OCI-LY3 (cell line): ENCODE measurements at regions not wholly inside any gene's neighbourhood (a gene's known extent, or its start where the extent isn't known, plus 50 kb on each side); places are given as distances from the start of the nearest gene placed in this dataset.

Experiments used
- H2AFZ ChIP-seq: fragments of 200-600, 300-600 bp; shearing (Covaris generic); 2 replicates; pipeline ENCODE4 v1.6.0; 2014; ENCODE audit warnings: antibody characterized with exemption, low read depth, low read length
- H3K27ac ChIP-seq: fragments of 200-600, 300-600 bp; sonication (generic); 2 replicates; pipeline ENCODE4 v1.5.1; 2014; ENCODE audit warnings: mild to moderate bottlenecking, low read length, moderate library complexity, mixed read lengths
- H3K27me3 ChIP-seq: fragments of 200-600, 300-600 bp; sonication (generic); 2 replicates; pipeline ENCODE4 v1.6.1; 2014; ENCODE audit warnings: low read depth, low read length, mixed read lengths
- H3K36me3 ChIP-seq: fragments of 200-600, 300-600 bp; sonication (generic); replicated peaks from 2 replicates; pipeline ENCODE3; 2014; ENCODE audit warnings: low read depth, low read length, mixed read lengths
- H3K4me1 ChIP-seq: fragments of 300-600, 200-600 bp; sonication (generic); 2 replicates; pipeline ENCODE4 v1.6.1; 2014; ENCODE audit warnings: low read length, mixed read lengths
- H3K4me2 ChIP-seq: fragments of 200-600, 300-600 bp; sonication (generic); 2 replicates; pipeline ENCODE4 v1.6.1; 2014; ENCODE audit warnings: low read length, mixed read lengths
- H3K4me3 ChIP-seq: fragments of 300-600, 200-600 bp; sonication (generic); 2 replicates; pipeline ENCODE4 v1.5.1; 2014; ENCODE audit warnings: antibody characterized with exemption, mild to moderate bottlenecking, low read length, moderate library complexity
- H3K79me2 ChIP-seq: fragments of 300-600, 200-600 bp; shearing (Covaris generic); 2 replicates; pipeline ENCODE4 v1.6.1; 2014; ENCODE audit warnings: mild to moderate bottlenecking, low read length, mixed read lengths
- H3K9ac ChIP-seq: fragments of 300-600, 200-600 bp; shearing (Covaris generic); 2 replicates; pipeline ENCODE4 v1.6.0; 2014; ENCODE audit warnings: mild to moderate bottlenecking, low read length, moderate library complexity
- H3K9me3 ChIP-seq: fragments of 200-600, 300-600 bp; shearing (Covaris generic); 2 replicates; pipeline ENCODE4 v1.6.1; 2014; ENCODE audit warnings: low read length, mixed read lengths; ENCODE audit not compliant: insufficient read depth
- H4K20me1 ChIP-seq: fragments of 200-600, 300-600 bp; sonication (generic); 2 replicates; pipeline ENCODE4 v1.6.1; 2016; ENCODE audit warnings: low read length, mixed read lengths; ENCODE audit not compliant: insufficient read depth
- EZH2phosphoT487 ChIP-seq: fragments of 200-600 bp; shearing (Covaris generic); IDR thresholded peaks from 2 replicates; pipeline ENCODE4 v1.6.1; 2018; ENCODE audit warnings: antibody characterized with exemption, mixed run types, low read depth
- TF ChIP-seq, protein P1 (sequence below): fragments of 200-600, 300-600 bp; sonication (generic); IDR thresholded peaks from 2 replicates; pipeline ENCODE4 v1.5.1; 2014; ENCODE audit warnings: antibody characterized with exemption, low read length, low read depth

- H3K4me3 ChIP-seq = no peak overlapping the region
- no peak overlapping the region for H3K4me2 ChIP-seq
- H3K27ac ChIP-seq = no peak overlapping the region
- H3K27me3 ChIP-seq = no peaks in the 10 kb centered on the region
- no peaks in the 10 kb centered on the region for H3K79me2 ChIP-seq
- H3K36me3 ChIP-seq = no peaks in the 10 kb centered on the region
- H3K9ac ChIP-seq = no peak overlapping the region
- no peaks in the 10 kb centered on the region for H3K9me3 ChIP-seq
- H3K4me1 ChIP-seq = no peaks in the 10 kb centered on the region
- no peaks in the 10 kb centered on the region for H4K20me1 ChIP-seq
- no peak overlapping the region for H2AFZ ChIP-seq
- no peak for TF ChIP-seq EZH2phosphoT487
- TF ChIP-seq, protein P1, sequence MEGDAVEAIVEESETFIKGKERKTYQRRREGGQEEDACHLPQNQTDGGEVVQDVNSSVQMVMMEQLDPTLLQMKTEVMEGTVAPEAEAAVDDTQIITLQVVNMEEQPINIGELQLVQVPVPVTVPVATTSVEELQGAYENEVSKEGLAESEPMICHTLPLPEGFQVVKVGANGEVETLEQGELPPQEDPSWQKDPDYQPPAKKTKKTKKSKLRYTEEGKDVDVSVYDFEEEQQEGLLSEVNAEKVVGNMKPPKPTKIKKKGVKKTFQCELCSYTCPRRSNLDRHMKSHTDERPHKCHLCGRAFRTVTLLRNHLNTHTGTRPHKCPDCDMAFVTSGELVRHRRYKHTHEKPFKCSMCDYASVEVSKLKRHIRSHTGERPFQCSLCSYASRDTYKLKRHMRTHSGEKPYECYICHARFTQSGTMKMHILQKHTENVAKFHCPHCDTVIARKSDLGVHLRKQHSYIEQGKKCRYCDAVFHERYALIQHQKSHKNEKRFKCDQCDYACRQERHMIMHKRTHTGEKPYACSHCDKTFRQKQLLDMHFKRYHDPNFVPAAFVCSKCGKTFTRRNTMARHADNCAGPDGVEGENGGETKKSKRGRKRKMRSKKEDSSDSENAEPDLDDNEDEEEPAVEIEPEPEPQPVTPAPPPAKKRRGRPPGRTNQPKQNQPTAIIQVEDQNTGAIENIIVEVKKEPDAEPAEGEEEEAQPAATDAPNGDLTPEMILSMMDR = no peak
These were observed 539.7 kb upstream of the CDH11 start for GRCh38 chr16:65661558-65661957.

- Histone ChIP-seq H3K27ac (no peak overlapping the region), H4K20me1 (no peaks in the 10 kb centered on the region), H3K9me3 (no peaks in the 10 kb centered on the region), H3K79me2 (no peaks in the 10 kb centered on the region), H2AFZ (no peak overlapping the region), H3K4me2 (no peak overlapping the region), H3K36me3 (no peaks in the 10 kb centered on the region), H3K9ac (no peak overlapping the region), H3K4me1 (no peaks in the 10 kb centered on the region), H3K27me3 (no peaks in the 10 kb centered on the region), H3K4me3 (no peak overlapping the region)
- no peak for TF ChIP-seq EZH2phosphoT487
- TF ChIP-seq, protein P1 = no peak
These were observed 538.5 kb upstream of the CDH11 start for GRCh38 chr16:65660390-65660789.

- Histone ChIP-seq H3K9ac (no peak overlapping the region), H3K27ac (no peak overlapping the region), H3K79me2 (no peaks in the 10 kb centered on the region), H3K36me3 (no peaks in the 10 kb centered on the region), H4K20me1 (no peaks in the 10 kb centered on the region), H3K9me3 (no peaks in the 10 kb centered on the region), H3K4me2 (no peak overlapping the region), H3K27me3 (no peaks in the 10 kb centered on the region), H3K4me1 (no peaks in the 10 kb centered on the region), H3K4me3 (no peak overlapping the region), H2AFZ (no peak overlapping the region)
- no peak for TF ChIP-seq EZH2phosphoT487
- TF ChIP-seq, protein P1 = no peak
These were observed 537.9 kb upstream of the CDH11 start for GRCh38 chr16:65659758-65660157.

GRCh38 chr16:65658787-65659220 lies 536.9 kb upstream of the CDH11 start:
- no peak overlapping the region for H3K4me2 ChIP-seq

More at GRCh38 chr16:65658787-65659220, 536.9 kb upstream of the CDH11 start:
- Histone ChIP-seq H4K20me1 (no peaks in the 10 kb centered on the region), H2AFZ (no peak overlapping the region), H3K9ac (no peak overlapping the region), H3K27ac (no peak overlapping the region), H3K79me2 (no peaks in the 10 kb centered on the region), H3K4me3 (no peak overlapping the region), H3K36me3 (no peaks in the 10 kb centered on the region), H3K4me1 (no peaks in the 10 kb centered on the region), H3K9me3 (no peaks in the 10 kb centered on the region), H3K27me3 (no peaks in the 10 kb centered on the region)
- TF ChIP-seq, protein P1 = no peak
- TF ChIP-seq EZH2phosphoT487 = no peak
